ENCODE measurements at regions not wholly inside any gene's neighbourhood (a gene's known extent, or its start where the extent isn't known, plus 50 kb on each side); places are given as distances from the start of the nearest gene placed in this dataset.

DNA sequence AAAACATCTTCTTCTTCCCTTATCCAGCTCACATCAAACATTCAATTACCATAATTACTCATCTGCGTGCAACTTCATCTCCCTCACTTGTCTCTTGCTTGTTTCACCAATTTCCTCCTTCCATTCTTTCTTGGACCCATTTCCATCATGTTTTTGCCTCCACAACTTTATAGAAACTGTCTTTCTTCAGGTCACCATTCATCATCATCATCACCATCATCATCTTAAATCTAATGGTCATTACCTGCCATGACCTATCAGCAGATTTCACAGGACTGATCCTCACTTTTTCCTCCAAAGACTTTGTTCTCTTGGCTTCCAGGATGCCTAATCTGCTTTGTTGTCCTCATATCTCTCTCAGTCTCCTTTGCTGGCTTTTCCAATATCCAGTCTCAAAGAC, 495.6 kb downstream of the DNAH5 start:
- CTCF ChIA-PET, result no interaction called here
- H3K9me3 ChIP-seq (ENCODE audit: control insufficient read depth in 1 of 2, insufficient read depth in 1 of 2, low read depth in 1 of 2, low read length in 2 of 2), result peaks cover 7 to 11% of the 10 kb centered on the region in 2 experiments; a peak in 3 of 4 replicates
- H2AFZ ChIP-seq (ENCODE audit: low read depth, low read length, poor library complexity, severe bottlenecking), result no peak overlapping the region
- H3K4me1 ChIP-seq (ENCODE audit: control insufficient read depth in 1 of 2, insufficient read depth in 2 of 2, low read length in 2 of 2), result no peaks in the 10 kb centered on the region
- no peak overlapping the region for H3K4me2 ChIP-seq (ENCODE audit: low read length)
- intact Hi-C loops (cut with micrococcal nuclease), result no loop called here
- ATAC-seq (no peak), DNase-seq (ENCODE audit: low read depth, low spot score) (no peak)
- POLR2A ChIA-PET, result no interaction called here
- no peak overlapping the region for H3K9ac ChIP-seq (ENCODE audit: low read length)
- TF ChIP-seq POLR2AphosphoS5 (IDR thresholded peaks at IDR 0.05; ENCODE audit: low read depth, low read length) (no peak), EZH2 (IDR thresholded peaks at IDR 0.05) (no peak), FOSL1 (IDR thresholded peaks at IDR 0.05; ENCODE audit: low read depth) (no peak), ELF1 (IDR thresholded peaks at IDR 0.05; ENCODE audit: borderline replicate concordance, low read depth) (no peak), EGR1 (IDR thresholded peaks at IDR 0.05; ENCODE audit: low read depth) (no peak), CEBPB (IDR thresholded peaks at IDR 0.05; ENCODE audit: low read depth) (no peak), EZH2phosphoT487 (IDR thresholded peaks at IDR 0.05; ENCODE audit: borderline replicate concordance) (no peak), POLR2A (IDR thresholded peaks at IDR 0.05; ENCODE audit: borderline replicate concordance, extremely low read depth, insufficient read depth, insufficient read length) (no peak), RAD21 (IDR thresholded peaks at IDR 0.05; ENCODE audit: low read depth) (no peak), JUND (IDR thresholded peaks at IDR 0.05) (no peak), YY1 (IDR thresholded peaks at IDR 0.05; ENCODE audit: extremely low read depth, insufficient replicate concordance, low read depth, low read length) (no peak), CBX3 (IDR thresholded peaks at IDR 0.05; ENCODE audit: low read depth) (no peak), TCF7L2 (IDR thresholded peaks at IDR 0.05; ENCODE audit: borderline replicate concordance, extremely low read depth, insufficient read depth, insufficient read length) (no peak)
- TF ChIP-seq, protein P1, sequence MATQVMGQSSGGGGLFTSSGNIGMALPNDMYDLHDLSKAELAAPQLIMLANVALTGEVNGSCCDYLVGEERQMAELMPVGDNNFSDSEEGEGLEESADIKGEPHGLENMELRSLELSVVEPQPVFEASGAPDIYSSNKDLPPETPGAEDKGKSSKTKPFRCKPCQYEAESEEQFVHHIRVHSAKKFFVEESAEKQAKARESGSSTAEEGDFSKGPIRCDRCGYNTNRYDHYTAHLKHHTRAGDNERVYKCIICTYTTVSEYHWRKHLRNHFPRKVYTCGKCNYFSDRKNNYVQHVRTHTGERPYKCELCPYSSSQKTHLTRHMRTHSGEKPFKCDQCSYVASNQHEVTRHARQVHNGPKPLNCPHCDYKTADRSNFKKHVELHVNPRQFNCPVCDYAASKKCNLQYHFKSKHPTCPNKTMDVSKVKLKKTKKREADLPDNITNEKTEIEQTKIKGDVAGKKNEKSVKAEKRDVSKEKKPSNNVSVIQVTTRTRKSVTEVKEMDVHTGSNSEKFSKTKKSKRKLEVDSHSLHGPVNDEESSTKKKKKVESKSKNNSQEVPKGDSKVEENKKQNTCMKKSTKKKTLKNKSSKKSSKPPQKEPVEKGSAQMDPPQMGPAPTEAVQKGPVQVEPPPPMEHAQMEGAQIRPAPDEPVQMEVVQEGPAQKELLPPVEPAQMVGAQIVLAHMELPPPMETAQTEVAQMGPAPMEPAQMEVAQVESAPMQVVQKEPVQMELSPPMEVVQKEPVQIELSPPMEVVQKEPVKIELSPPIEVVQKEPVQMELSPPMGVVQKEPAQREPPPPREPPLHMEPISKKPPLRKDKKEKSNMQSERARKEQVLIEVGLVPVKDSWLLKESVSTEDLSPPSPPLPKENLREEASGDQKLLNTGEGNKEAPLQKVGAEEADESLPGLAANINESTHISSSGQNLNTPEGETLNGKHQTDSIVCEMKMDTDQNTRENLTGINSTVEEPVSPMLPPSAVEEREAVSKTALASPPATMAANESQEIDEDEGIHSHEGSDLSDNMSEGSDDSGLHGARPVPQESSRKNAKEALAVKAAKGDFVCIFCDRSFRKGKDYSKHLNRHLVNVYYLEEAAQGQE (IDR thresholded peaks at IDR 0.05; ENCODE audit: low read depth), result no peak
- TF ChIP-seq, protein P2, sequence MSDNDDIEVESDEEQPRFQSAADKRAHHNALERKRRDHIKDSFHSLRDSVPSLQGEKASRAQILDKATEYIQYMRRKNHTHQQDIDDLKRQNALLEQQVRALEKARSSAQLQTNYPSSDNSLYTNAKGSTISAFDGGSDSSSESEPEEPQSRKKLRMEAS (IDR thresholded peaks at IDR 0.05), result no peak
- TF ChIP-seq, protein P3, sequence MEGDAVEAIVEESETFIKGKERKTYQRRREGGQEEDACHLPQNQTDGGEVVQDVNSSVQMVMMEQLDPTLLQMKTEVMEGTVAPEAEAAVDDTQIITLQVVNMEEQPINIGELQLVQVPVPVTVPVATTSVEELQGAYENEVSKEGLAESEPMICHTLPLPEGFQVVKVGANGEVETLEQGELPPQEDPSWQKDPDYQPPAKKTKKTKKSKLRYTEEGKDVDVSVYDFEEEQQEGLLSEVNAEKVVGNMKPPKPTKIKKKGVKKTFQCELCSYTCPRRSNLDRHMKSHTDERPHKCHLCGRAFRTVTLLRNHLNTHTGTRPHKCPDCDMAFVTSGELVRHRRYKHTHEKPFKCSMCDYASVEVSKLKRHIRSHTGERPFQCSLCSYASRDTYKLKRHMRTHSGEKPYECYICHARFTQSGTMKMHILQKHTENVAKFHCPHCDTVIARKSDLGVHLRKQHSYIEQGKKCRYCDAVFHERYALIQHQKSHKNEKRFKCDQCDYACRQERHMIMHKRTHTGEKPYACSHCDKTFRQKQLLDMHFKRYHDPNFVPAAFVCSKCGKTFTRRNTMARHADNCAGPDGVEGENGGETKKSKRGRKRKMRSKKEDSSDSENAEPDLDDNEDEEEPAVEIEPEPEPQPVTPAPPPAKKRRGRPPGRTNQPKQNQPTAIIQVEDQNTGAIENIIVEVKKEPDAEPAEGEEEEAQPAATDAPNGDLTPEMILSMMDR (IDR thresholded peaks at IDR 0.05 in 2 of 3, conservative IDR thresholded peaks at IDR 0.05 in 1 of 3; ENCODE audit: borderline replicate concordance in 1 of 3, insufficient read depth in 1 of 3, low read depth in 2 of 3, low read length in 2 of 3), result no peak
- TF ChIP-seq, protein P4, sequence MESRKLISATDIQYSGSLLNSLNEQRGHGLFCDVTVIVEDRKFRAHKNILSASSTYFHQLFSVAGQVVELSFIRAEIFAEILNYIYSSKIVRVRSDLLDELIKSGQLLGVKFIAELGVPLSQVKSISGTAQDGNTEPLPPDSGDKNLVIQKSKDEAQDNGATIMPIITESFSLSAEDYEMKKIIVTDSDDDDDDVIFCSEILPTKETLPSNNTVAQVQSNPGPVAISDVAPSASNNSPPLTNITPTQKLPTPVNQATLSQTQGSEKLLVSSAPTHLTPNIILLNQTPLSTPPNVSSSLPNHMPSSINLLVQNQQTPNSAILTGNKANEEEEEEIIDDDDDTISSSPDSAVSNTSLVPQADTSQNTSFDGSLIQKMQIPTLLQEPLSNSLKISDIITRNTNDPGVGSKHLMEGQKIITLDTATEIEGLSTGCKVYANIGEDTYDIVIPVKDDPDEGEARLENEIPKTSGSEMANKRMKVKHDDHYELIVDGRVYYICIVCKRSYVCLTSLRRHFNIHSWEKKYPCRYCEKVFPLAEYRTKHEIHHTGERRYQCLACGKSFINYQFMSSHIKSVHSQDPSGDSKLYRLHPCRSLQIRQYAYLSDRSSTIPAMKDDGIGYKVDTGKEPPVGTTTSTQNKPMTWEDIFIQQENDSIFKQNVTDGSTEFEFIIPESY (IDR thresholded peaks at IDR 0.05; ENCODE audit: extremely low read depth, insufficient replicate concordance, low read length), result no peak
- RAD21 ChIA-PET (ENCODE audit: low non-redundant PET in 1 of 2, low total read pairs in 2 of 2, uncharacterized antibody in 2 of 2, unreplicated experiment in 2 of 2), result no interaction called here
- no peaks in the 10 kb centered on the region for H3K79me2 ChIP-seq (ENCODE audit: insufficient read depth, low read length)
- no peaks in the 10 kb centered on the region for H3K27me3 ChIP-seq (ENCODE audit: insufficient read depth, low read length)
- H4K20me1 ChIP-seq (ENCODE audit: insufficient read depth), result no peaks in the 10 kb centered on the region
- no peaks in the 10 kb centered on the region for H3K9me2 ChIP-seq (ENCODE audit: insufficient read depth)
- H3K36me3 ChIP-seq (ENCODE audit: control insufficient read depth in 1 of 2, insufficient read depth in 2 of 2, low read length in 2 of 2), result no peaks in the 10 kb centered on the region
- BruUV-seq (replicated peaks), result no TSS peak
- H3K4me3 ChIP-seq (replicated peaks in 1 of 2; ENCODE audit: low read depth in 1 of 2, low read length in 2 of 2), result no peak overlapping the region
- no peak overlapping the region for H3K27ac ChIP-seq (ENCODE audit: low read depth, low read length)

Measured in HCT116 (cell line).